Esophagus muscularis mucosa (tissue), 4 donors: ENCODE measurements at regions not wholly inside any gene's neighbourhood (a gene's known extent, or its start where the extent isn't known, plus 50 kb on each side); places are given as distances from the start of the nearest gene placed in this dataset.

Experiments
- DNase-seq: peaks from one replicate; pipeline ENCODE4 v3.0.0-alpha.2; 2017; ENCODE audit errors: extremely low spot score
- H3K27ac ChIP-seq, 4 donors: fragments of 200-600 bp; sonication (generic); replicated peaks in 1 of 4; 1 replicate in 3 of 4; 2 replicates in 1 of 4; pipeline ENCODE4 v1.5.1; 2016 to 2019; ENCODE audit warnings: mild to moderate bottlenecking in 1 of 4
- H3K27me3 ChIP-seq, 4 donors: fragments of 200-600 bp; sonication (generic); one replicate each; pipeline versions ENCODE4 v1.5.1 to v1.6.0; 2016 to 2019
- H3K36me3 ChIP-seq, 4 donors: fragments of 200-600 bp; sonication (generic); one replicate each; pipeline ENCODE4 v1.5.1; 2016 to 2019
- H3K4me1 ChIP-seq, 4 donors: fragments of 200-600 bp; sonication (generic); one replicate each; pipeline ENCODE4 v1.5.1; 2016 to 2019
- H3K4me3 ChIP-seq, 4 donors: fragments of 200-600 bp; sonication (generic); 1 replicate in 2 of 4; 2 replicates in 2 of 4; pipeline ENCODE4 v1.5.1; 2016 to 2019; ENCODE audit warnings: mild to moderate bottlenecking in 4 of 4, moderate library complexity in 1 of 4
- H3K9me3 ChIP-seq, 4 donors: fragments of 200-600 bp; sonication (generic); 1 replicate in 3 of 4; 2 replicates in 1 of 4; pipeline ENCODE4 v1.5.1; 2016 to 2019
- CTCF ChIP-seq, 3 experiments: fragments of 200-600 bp in 2 of 3; fragments of 450-650 bp in 1 of 3; sonication (generic) in 2 of 3; IDR thresholded peaks; one replicate each; pipeline ENCODE4 v1.5.1; 2017 to 2019; ENCODE audit warnings: antibody characterized with exemption in 3 of 3, mild to moderate bottlenecking in 2 of 3, moderate library complexity in 1 of 3
- EP300 ChIP-seq: sonication (generic); formaldehyde crosslinking; IDR thresholded peaks from one replicate; pipeline ENCODE4 v1.6.1; 2017; ENCODE audit warnings: antibody characterized with exemption
- POLR2A ChIP-seq: fragments of 450-650 bp; IDR thresholded peaks from one replicate; pipeline ENCODE4 v1.6.1; 2017; ENCODE audit warnings: antibody characterized with exemption, moderate library complexity, mild to moderate bottlenecking, low read depth
- POLR2AphosphoS5 ChIP-seq, 2 donors: sonication (generic); formaldehyde crosslinking; IDR thresholded peaks; one replicate each; pipeline ENCODE4 v1.6.1; 2017; ENCODE audit warnings: antibody characterized with exemption in 2 of 2
- WGBS: methylation state at CpG from one replicate; pipeline ENCODE4 v1.1.5; 2018; 5-methylcytosine and 5-hydroxymethylcytosine counted together
- intact Hi-C: fragments of 100-400 bp; cut with DNase I; formaldehyde crosslinking; loops from one replicate; pipeline ENCODE4 v1.15.1; 2023

- DNase-seq = no peak
- intact Hi-C loops = no loop called here
- H3K4me1 ChIP-seq = peaks cover 0 to 5% (median 1%) of the 10 kb centered on the region in 4 donors
- H3K27ac ChIP-seq = no peak overlapping the region
- no peak for TF ChIP-seq POLR2A
- no peak for TF ChIP-seq POLR2AphosphoS5 (IDR thresholded peaks at IDR 0.05)
- no peak for TF ChIP-seq EP300
- TF ChIP-seq CTCF (IDR thresholded peaks at IDR 0.05) = no peak
- H3K27me3 ChIP-seq = no peaks in the 10 kb centered on the region
- no peaks in the 10 kb centered on the region for H3K36me3 ChIP-seq
- H3K9me3 ChIP-seq = peaks cover 0 to 4% (median 0%) of the 10 kb centered on the region in 4 donors
- WGBS = 80% methylated on average over 2 of the region's 2 CpGs
- H3K4me3 ChIP-seq = no peak overlapping the region
Measured at GRCh38 chr3:30069056-30069455, 537.3 kb upstream of the TGFBR2 start.

GRCh38 chr3:30073040-30073439 is 533.4 kb upstream of the TGFBR2 start:
- Histone ChIP-seq H3K27ac (no peak overlapping the region), H3K9me3 (peaks cover 0 to 5% (median 0%) of the 10 kb centered on the region in 4 donors), H3K4me1 (peaks cover 0 to 5% (median 1%) of the 10 kb centered on the region in 4 donors), H3K4me3 (no peak overlapping the region), H3K36me3 (no peaks in the 10 kb centered on the region), H3K27me3 (no peaks in the 10 kb centered on the region)
- no peak for DNase-seq
- intact Hi-C loops = no loop called here
- TF ChIP-seq EP300 (no peak), POLR2A (no peak), POLR2AphosphoS5 (IDR thresholded peaks at IDR 0.05) (no peak), CTCF (IDR thresholded peaks at IDR 0.05) (no peak)

- no peak overlapping the region for H3K27ac ChIP-seq
- peaks cover 0 to 5% (median 1%) of the 10 kb centered on the region in 4 donors for H3K4me1 ChIP-seq
- no peak overlapping the region for H3K4me3 ChIP-seq
- WGBS = 60% methylated on average over 1 of the region's 1 CpG
- DNase-seq = no peak
- intact Hi-C loops = no loop called here
- no peaks in the 10 kb centered on the region for H3K36me3 ChIP-seq
- peaks cover 0 to 5% (median 0%) of the 10 kb centered on the region in 4 donors for H3K9me3 ChIP-seq
- TF ChIP-seq POLR2A = no peak
- no peak for TF ChIP-seq POLR2AphosphoS5 (IDR thresholded peaks at IDR 0.05)
- no peak for TF ChIP-seq CTCF (IDR thresholded peaks at IDR 0.05)
- no peak for TF ChIP-seq EP300
- no peaks in the 10 kb centered on the region for H3K27me3 ChIP-seq
Measured at GRCh38 chr3:30073622-30074021, 532.8 kb upstream of the TGFBR2 start.

GRCh38 chr3:30075514-30075913 is 530.9 kb upstream of the TGFBR2 start:
- intact Hi-C loops = no loop called here
- Histone ChIP-seq H3K4me1 (peaks cover 0 to 5% (median 1%) of the 10 kb centered on the region in 4 donors), H3K9me3 (peaks cover 0 to 5% (median 0%) of the 10 kb centered on the region in 4 donors), H3K27ac (no peak overlapping the region), H3K27me3 (no peaks in the 10 kb centered on the region), H3K4me3 (no peak overlapping the region), H3K36me3 (no peaks in the 10 kb centered on the region)
- no peak for DNase-seq
- no peak for TF ChIP-seq POLR2A
- TF ChIP-seq CTCF (IDR thresholded peaks at IDR 0.05) = no peak
- no peak for TF ChIP-seq EP300
- TF ChIP-seq POLR2AphosphoS5 (IDR thresholded peaks at IDR 0.05) = no peak
- WGBS = 99% methylated on average over 2 of the region's 2 CpGs

GRCh38 chr3:30076899-30077298 is 529.5 kb upstream of the TGFBR2 start:
- Histone ChIP-seq H3K27ac (no peak overlapping the region), H3K4me1 (peaks cover 0 to 5% (median 1%) of the 10 kb centered on the region in 4 donors), H3K4me3 (no peak overlapping the region), H3K9me3 (peaks cover 0 to 5% (median 0%) of the 10 kb centered on the region in 4 donors), H3K27me3 (no peaks in the 10 kb centered on the region), H3K36me3 (no peaks in the 10 kb centered on the region)
- intact Hi-C loops = no loop called here
- no peak for TF ChIP-seq CTCF (IDR thresholded peaks at IDR 0.05)
- no peak for TF ChIP-seq POLR2A
- no peak for TF ChIP-seq EP300
- no peak for TF ChIP-seq POLR2AphosphoS5 (IDR thresholded peaks at IDR 0.05)
- no peak for DNase-seq
